ENCODE measurements at regions not wholly inside any gene's neighbourhood (a gene's known extent, or its start where the extent isn't known, plus 50 kb on each side); places are given as distances from the start of the nearest gene placed in this dataset.

DNA sequence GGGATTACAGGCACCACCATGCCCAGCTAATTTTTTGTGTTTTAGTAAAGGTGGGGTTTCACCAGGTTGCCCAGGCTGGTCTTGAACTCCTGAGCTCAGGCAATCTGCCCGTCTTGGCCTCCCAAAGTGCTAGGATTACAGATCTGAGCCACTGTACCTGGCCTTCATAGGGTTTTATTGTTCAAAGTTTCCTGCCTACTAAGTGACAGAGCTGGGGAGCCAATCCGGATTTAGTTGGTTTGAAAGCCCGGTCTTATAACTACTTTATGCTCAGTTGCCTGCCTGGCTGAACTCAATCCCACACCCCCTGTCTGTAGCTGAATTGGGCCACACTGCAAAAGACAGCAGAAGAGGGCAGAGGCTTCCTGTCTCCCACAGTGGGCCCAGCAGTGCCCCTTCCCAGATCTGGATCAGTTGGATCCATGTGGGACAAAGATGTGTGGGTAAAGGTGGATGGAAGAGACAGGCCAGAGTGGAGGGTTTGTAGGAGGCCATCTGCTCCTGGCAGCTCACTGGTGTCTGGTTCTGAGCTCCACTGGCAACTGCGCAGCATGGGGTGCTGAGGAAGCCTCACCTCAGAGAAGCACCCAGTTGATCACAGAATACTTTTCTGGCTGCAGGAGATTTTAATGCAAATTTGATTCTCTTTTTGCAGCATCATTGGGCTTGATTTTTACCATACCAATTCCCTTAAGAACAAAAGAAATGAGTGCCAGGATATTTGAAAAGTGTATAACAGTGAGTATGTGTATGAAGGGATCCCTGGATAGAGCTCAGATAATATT, 144.9 kb downstream of the DDX1 start:
- ATAC-seq (no peak), DNase-seq (no peak)
- no peak overlapping the region for H3K4me3 Mint-ChIP-seq
- H3K9me3 ChIP-seq (ENCODE audit: control insufficient read depth, low read length, poor library complexity, severe bottlenecking) = no peaks in the 10 kb centered on the region
- H3K4me1 Mint-ChIP-seq = no peaks in the 10 kb centered on the region
- no peaks in the 10 kb centered on the region for H3K36me3 Mint-ChIP-seq (ENCODE audit: low read depth)
- no peak overlapping the region for H3K27ac Mint-ChIP-seq
- H3K27me3 Mint-ChIP-seq = peaks cover 31% of the 10 kb centered on the region

DNA sequence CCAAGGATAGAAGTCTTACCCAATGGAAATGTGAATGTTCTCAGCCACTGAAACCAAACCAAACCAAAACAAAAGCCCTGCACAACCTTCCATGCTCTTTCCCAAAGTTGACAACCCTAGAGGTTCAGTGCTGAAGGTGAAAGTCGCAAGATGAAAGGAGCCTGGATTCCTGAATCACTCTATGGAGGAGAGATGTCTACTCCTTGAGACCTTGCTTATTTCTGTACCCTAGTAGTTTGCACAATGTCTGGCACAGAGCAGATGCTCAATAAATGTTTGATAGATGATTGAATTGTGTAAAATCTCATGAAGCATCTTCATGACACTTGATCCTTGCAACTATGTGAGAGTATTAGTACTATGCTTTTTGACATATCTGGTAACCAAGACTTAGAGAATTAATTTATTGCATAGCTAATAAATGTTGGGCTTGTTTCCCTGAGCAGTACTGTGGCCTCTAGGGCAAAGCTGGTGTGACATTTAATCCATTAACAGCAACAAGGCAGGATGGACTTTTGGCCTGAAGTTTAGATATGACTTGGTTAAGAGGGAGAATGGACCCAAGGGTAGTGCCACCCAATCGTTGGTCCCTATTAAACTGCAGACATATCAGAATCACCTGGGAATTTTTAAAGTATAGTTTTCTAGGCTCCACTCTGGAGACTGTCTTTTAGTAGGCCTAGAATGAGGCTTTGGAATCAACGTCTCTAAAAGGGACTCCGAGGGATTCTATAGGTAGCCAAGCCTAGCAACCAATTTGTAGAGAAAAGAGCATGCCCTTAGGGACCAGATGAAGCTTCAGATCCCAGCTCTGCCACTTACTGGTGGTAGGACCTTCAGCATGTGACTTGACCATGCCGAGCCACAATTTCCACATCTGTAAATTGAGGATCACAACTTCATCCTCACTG, 145.9 kb downstream of the DDX1 start:
- Mint-ChIP-seq H3K36me3 (ENCODE audit: low read depth) (no peaks in the 10 kb centered on the region), H3K4me1 (no peaks in the 10 kb centered on the region), H3K27ac (no peak overlapping the region), H3K27me3 (peaks cover 27% of the 10 kb centered on the region), H3K4me3 (no peak overlapping the region)
- no peaks in the 10 kb centered on the region for H3K9me3 ChIP-seq (ENCODE audit: control insufficient read depth, low read length, poor library complexity, severe bottlenecking)
- ATAC-seq = no peak
- no peak for DNase-seq

DNA sequence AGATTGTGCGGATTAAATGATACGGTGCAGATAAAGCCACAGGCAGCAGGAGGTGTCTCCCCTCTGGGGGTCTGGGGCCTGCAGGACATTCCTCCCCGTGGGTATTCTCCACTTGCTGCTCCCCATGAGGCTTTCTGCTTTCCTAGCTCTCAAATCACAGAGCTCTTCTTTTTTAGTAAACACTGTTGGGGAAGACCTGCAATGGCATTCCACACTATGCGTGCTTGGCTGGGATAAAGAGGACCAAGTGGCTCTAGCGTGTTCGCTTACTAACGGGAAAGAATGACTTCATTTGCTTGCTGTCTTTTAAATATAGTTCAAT, 146.5 kb downstream of the DDX1 start:
- H3K4me1 Mint-ChIP-seq = no peaks in the 10 kb centered on the region
- H3K27ac Mint-ChIP-seq = no peak overlapping the region
- H3K27me3 Mint-ChIP-seq = peaks cover 29% of the 10 kb centered on the region
- ATAC-seq = no peak
- no peak for DNase-seq
- H3K4me3 Mint-ChIP-seq = no peak overlapping the region
- H3K9me3 ChIP-seq (ENCODE audit: control insufficient read depth, low read length, poor library complexity, severe bottlenecking) = no peaks in the 10 kb centered on the region
- no peaks in the 10 kb centered on the region for H3K36me3 Mint-ChIP-seq (ENCODE audit: low read depth)

DNA sequence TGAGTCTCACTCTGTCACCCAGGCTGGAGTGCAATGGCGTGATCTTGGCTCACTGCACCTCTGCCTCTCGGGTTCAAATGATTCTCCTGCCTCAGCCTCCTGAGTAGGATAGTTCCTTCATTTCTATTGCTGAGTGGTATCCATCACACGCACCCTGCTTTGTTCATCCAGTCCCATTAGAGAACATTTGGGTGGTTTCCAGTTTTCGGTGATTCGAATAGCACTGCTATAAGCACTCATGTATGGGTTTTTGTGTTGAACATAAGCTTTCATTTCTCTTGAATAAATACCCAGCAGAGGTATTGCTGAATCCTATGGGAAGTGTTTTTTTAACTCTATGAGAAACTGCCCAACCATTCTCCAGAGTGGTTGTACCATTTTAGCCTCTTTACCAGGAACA, 147.3 kb downstream of the DDX1 start:
- no peak overlapping the region for H3K27ac Mint-ChIP-seq
- no peaks in the 10 kb centered on the region for H3K36me3 Mint-ChIP-seq (ENCODE audit: low read depth)
- no peaks in the 10 kb centered on the region for H3K9me3 ChIP-seq (ENCODE audit: control insufficient read depth, low read length, poor library complexity, severe bottlenecking)
- peaks cover 24% of the 10 kb centered on the region for H3K27me3 Mint-ChIP-seq
- DNase-seq (no peak), ATAC-seq (no peak)
- no peaks in the 10 kb centered on the region for H3K4me1 Mint-ChIP-seq
- no peak overlapping the region for H3K4me3 Mint-ChIP-seq

DNA sequence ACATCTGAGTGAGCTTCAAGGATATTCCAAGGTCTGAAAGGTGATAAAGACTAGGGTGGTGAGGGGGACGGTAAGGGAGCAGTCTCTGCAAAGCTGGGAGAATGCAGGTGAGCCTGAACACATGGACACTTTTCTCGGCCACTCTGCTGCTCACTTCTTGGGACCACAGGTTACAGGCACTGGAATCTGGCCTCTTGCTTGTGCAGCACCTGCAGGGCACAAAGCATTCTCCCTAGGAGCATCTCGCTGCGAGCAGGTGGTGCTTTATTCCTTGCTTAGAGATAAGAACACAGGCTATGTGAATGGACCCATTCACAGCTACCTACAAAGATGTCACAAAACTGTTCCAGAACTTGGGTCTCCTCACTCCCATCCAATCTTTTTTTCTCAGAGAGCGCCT, 153.2 kb downstream of the DDX1 start:
- Mint-ChIP-seq H3K4me1 (no peaks in the 10 kb centered on the region), H3K27ac (no peak overlapping the region), H3K27me3 (peaks cover 42% of the 10 kb centered on the region), H3K4me3 (no peak overlapping the region), H3K36me3 (ENCODE audit: low read depth) (no peaks in the 10 kb centered on the region)
- no peak for DNase-seq
- no peak for ATAC-seq
- no peaks in the 10 kb centered on the region for H3K9me3 ChIP-seq (ENCODE audit: control insufficient read depth, low read length, poor library complexity, severe bottlenecking)

DNA sequence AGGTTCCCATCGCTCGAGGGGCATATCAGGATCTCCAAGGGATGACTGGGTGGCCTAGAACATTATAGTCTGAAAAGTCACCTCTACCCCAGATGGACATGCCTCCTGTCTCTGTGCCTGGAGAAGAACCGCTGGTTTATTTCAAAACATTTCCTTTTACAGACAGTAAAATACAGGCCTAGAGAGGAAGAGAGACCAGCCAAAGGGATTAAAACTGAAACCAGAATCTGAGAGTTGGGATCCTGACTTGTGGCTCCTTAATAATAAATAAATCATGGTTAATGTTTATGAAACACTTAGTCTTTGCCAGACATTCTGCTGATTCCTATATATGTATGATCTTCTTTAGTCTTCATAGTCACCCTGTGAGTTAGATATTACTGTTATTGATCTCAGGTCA, 153.7 kb downstream of the DDX1 start:
- Mint-ChIP-seq H3K27ac (no peak overlapping the region), H3K27me3 (peaks cover 42% of the 10 kb centered on the region), H3K36me3 (ENCODE audit: low read depth) (no peaks in the 10 kb centered on the region), H3K4me1 (no peaks in the 10 kb centered on the region), H3K4me3 (no peak overlapping the region)
- no peak for DNase-seq
- no peaks in the 10 kb centered on the region for H3K9me3 ChIP-seq (ENCODE audit: control insufficient read depth, low read length, poor library complexity, severe bottlenecking)
- ATAC-seq = no peak

DNA sequence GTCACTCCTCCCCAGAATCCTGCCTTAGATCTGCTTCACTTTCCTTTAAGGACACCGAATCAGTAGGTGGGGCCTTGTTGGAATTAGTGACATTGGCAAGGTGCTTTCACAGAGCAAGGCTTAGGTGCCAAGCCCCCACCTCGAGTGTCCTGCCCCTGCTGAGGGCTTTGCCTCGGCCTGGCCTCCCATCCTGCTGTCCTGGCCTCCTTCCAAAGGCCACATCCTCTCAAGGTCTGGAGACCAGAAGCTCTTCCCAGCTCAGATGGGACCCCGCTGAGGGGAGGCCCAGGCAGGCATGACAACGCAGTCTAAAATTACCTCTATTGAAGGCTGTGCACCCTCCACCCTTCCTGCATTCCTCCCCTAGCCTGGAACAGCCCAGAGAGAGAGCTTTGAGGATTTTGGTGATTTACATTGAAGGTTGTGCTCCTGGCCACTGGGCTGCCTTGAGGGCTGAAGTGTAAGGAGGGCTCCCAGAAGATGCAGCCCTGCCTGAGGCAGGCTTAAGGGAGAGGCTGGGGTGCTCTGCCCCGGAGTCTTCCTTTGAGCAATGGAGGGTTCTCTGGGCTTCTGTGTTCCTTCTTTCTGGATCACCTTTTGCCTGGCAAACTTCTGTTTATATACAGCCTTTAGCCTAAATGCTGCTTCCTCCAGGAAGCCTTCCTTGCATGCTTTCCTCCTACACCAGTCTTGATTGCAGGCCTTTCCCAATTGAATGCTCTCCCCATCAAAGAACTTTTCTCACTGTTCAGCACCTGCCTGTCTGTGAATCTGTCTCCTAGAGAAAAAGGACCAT, 154.4 kb downstream of the DDX1 start:
- no peak overlapping the region for H3K4me3 Mint-ChIP-seq
- H3K9me3 ChIP-seq (ENCODE audit: control insufficient read depth, low read length, poor library complexity, severe bottlenecking) = no peaks in the 10 kb centered on the region
- ATAC-seq (no peak), DNase-seq (no peak)
- H3K36me3 Mint-ChIP-seq (ENCODE audit: low read depth) = no peaks in the 10 kb centered on the region
- no peaks in the 10 kb centered on the region for H3K4me1 Mint-ChIP-seq
- H3K27me3 Mint-ChIP-seq = peaks cover 42% of the 10 kb centered on the region
- H3K27ac Mint-ChIP-seq = no peak overlapping the region

DNA sequence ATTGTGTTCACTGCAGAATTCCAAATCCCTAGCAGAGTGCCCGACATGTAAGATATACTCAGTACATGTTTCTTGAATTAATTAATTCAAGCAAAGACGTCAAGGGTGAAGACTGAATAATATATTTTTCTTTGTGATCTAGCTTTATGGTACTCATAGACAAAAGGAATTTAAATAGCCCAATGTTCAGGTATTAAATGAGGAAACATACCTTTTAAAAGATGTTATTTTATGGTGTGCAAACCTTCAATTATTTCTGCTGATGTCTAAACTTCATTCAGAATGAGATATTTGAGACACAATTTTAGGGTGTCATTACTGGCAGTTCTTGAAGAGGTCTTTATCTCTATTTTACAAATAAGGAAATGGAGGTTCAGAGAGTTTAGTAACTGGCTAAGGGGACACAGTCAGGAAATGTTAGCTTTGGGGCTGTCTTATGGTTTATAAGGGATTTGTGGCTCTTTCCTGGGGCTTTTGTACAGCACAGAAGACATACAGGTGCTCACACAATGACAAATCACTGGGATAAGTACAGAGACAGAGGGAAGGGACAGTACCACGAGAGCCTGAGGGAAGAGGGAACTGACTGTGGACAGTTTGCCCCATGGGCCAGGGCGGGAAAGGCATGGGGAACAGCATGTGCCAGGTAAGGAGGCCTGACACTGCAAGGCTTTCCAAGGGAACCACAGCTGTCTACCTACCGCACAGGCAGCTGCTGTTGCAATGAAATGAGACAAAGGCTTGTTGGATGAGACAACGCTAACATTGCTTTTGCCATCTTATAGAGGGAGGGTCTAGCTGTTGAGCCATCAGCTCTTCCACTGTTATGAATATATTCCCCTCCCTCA, 155.3 kb downstream of the DDX1 start:
- no peaks in the 10 kb centered on the region for H3K36me3 Mint-ChIP-seq (ENCODE audit: low read depth)

DNA sequence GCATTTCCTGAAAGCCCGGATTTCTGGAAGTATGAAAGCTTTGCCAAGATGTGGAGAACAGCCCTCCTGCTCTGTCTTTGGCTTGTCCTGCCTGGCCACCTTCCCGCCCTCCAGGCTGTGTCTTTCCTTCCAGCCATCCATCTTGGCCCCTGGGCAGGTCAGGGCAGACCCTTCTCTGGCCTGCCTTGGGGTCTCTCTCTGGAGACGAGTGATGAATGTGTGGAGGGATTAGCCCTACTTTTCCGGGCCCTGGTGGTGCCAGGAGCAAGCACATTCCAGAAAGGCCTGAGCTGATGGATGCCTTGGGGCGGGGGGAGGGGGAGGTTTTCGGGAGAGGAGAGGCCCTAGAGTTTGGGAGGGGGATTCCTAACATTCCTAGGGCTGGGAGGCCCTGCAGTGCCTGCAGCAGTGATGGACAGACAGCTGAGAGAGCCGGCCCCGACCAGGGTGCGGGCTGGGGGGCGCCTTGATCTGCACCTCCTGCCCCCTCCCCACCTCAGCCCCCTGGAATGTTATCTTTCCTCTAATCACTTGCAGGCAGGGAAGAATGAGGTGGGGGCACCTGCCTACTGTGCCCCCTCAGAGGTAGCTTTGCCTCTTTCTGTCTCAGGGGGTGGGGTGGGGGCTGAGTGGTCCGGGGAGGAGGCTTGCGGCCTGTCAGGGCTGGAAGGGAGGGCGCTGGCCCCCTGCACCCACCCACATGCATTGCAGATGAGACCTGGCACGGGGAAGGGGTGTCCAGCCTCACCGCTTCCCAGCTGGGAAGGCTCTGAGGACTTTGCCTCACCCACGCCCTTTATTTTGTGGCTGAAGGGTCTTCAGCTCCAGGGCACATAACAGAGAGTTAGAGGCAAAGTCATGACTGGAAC, 156.2 kb downstream of the DDX1 start:
- ATAC-seq (no peak), DNase-seq (no peak)
- Mint-ChIP-seq H3K27ac (no peak overlapping the region), H3K27me3 (peaks cover 42% of the 10 kb centered on the region), H3K4me1 (no peaks in the 10 kb centered on the region), H3K36me3 (ENCODE audit: low read depth) (no peaks in the 10 kb centered on the region), H3K4me3 (no peak overlapping the region)
- H3K9me3 ChIP-seq (ENCODE audit: control insufficient read depth, low read length, poor library complexity, severe bottlenecking) = no peaks in the 10 kb centered on the region

More for the DNA sequence above, 155.3 kb downstream of the DDX1 start:
- H3K4me3 Mint-ChIP-seq = no peak overlapping the region
- DNase-seq (no peak), ATAC-seq (no peak)
- H3K4me1 Mint-ChIP-seq = no peaks in the 10 kb centered on the region
- H3K9me3 ChIP-seq (ENCODE audit: control insufficient read depth, low read length, poor library complexity, severe bottlenecking) = no peaks in the 10 kb centered on the region
- H3K27ac Mint-ChIP-seq = no peak overlapping the region
- peaks cover 38% of the 10 kb centered on the region for H3K27me3 Mint-ChIP-seq

DNA sequence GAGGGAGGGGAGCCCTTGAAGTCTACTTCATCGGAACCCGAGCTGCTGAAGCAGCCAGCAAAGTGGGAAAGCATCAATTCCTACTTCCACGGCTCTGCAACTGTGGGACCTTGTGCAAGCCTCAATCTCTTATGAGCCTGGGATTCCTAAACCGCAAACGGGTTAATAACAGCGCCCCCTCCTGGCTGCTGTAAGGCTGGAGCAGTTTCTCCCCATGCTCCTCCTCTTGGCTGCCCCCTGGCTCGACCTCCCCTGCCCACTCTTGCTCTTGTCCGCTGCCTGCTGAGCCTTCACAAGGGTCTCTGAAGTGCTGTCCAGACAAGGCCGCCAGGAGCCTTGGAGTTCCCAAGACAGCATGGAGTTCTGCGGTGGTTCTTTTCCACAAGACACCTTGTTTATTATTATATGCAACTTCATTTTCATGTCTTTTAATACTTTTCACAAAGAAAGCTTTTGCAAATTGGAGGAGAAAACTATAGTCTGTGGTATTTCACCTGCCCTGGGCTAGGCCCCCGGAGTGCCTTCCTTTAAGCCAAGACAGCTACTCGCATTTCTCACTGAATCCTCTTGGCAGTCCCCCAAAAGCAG, 157.2 kb downstream of the DDX1 start:
- no peaks in the 10 kb centered on the region for H3K9me3 ChIP-seq (ENCODE audit: control insufficient read depth, low read length, poor library complexity, severe bottlenecking)
- no peaks in the 10 kb centered on the region for H3K4me1 Mint-ChIP-seq
- H3K27ac Mint-ChIP-seq = no peak overlapping the region
- no peaks in the 10 kb centered on the region for H3K36me3 Mint-ChIP-seq (ENCODE audit: low read depth)
- H3K27me3 Mint-ChIP-seq = peaks cover 36% of the 10 kb centered on the region
- no peak overlapping the region for H3K4me3 Mint-ChIP-seq
- no peak for DNase-seq
- ATAC-seq = no peak

DNA sequence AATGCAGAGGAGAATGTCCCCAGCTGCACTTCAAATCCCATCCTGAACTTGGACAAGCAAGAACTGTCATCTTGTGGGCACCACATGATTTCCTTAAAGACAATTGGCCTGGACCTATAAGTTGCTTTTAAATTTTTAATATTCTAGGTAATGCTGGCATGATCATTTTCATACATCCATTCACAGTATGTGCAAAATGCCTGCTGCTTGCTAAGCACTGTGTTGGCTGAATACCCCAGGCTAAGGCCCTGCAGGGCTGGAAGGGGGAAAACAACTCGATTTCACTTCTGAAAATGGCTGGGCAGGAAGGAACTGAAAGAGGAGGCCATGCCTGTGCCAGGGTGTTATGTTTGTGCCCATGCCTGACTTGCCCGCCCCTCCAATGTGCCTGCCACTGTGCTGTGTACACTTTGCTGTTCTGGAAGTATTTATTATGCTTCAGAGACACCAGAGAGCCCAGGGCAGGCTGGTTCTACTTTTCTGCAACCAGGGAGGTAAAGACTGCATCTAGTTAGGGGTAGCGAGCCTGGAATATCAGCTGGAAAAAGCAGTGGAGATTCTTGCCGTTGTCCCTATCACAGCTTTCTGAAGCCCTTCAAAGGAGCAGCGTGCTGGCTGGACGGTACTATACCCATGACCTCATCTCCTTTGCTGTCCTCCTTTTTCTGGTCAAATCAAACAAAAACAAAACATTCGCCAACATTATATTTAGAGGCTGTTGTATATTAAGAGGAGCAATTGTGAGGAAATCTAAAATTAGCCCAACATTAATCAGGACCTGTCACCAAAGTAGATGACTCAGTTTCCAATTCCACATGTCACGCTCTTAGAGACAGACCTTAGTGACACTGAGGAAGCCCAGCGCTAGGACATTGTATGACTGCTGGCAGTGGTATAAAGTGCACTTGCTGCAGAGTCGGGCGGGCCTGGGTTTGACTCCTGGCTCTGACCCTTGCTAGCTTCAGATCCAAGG, 158.1 kb downstream of the DDX1 start:
- ATAC-seq (no peak), DNase-seq (no peak)
- H3K4me1 Mint-ChIP-seq = no peaks in the 10 kb centered on the region
- H3K27ac Mint-ChIP-seq = no peak overlapping the region
- no peaks in the 10 kb centered on the region for H3K9me3 ChIP-seq (ENCODE audit: control insufficient read depth, low read length, poor library complexity, severe bottlenecking)
- no peaks in the 10 kb centered on the region for H3K36me3 Mint-ChIP-seq (ENCODE audit: low read depth)
- no peak overlapping the region for H3K4me3 Mint-ChIP-seq
- peaks cover 28% of the 10 kb centered on the region for H3K27me3 Mint-ChIP-seq
